NCI-H526 treated with DMSO at 0.1 percent for 48 hours (cell line): ENCODE measurements at regions not wholly inside any gene's neighbourhood (a gene's known extent, or its start where the extent isn't known, plus 50 kb on each side); places are given as distances from the start of the nearest gene placed in this dataset.
"Not testable (repeated sequence)": the region's sequence is repeated elsewhere in the genome, so short reads cannot be mapped to it uniquely, and the experiment has no call there.

Source experiments
- DNase-seq: peaks from one replicate; lab custom pipeline; 2025; lab: John Stamatoyannopoulos, UW

GRCh38 chr12:75760573-75761294 is 249.3 kb upstream of the KRR1 start:
- peak; percentile 75 for DNase-seq

DNA sequence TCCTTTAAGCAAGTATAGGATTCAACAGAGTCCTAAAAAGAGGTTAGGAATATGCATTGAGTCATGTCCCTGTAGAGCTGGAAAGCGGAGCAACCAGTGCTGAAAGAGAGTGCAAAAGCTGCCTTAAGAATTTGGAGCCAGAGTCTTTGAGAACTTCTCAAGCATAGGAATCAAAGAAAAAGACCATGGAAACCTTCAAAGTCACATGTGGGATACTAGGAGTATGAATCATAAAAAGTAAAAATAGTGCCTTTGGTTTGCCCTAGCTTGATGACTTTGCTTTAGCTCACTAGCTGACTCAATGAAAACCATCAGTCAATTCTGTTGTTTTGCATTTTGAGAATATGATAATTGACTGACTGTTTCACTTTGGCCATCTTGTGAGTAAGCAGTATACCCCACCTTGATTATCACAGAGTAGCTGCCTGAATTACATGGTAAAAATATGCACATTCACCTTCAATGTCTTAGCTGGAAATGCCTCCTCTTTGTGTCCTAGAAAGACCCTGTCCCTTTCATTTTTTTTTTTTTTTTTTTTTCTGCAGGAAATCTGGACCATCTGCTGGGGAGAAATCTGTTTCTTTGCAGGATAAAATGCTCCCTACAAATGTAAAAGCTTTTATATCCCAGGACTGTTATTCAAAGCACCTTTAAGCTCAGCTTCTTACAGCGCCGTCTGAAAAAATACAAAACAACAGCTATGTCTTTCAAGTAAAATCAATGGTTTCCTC is 248.6 kb upstream of the KRR1 start:
- no peak for DNase-seq

- no peak for DNase-seq
Observed at GRCh38 chr12:75759196-75759595, 247.8 kb upstream of the KRR1 start.

- no peak for DNase-seq
Observed at GRCh38 chr12:75756771-75757170, 245.4 kb upstream of the KRR1 start.

- no peak for DNase-seq
Observed at GRCh38 chr12:75756111-75756510, 244.7 kb upstream of the KRR1 start.

DNA sequence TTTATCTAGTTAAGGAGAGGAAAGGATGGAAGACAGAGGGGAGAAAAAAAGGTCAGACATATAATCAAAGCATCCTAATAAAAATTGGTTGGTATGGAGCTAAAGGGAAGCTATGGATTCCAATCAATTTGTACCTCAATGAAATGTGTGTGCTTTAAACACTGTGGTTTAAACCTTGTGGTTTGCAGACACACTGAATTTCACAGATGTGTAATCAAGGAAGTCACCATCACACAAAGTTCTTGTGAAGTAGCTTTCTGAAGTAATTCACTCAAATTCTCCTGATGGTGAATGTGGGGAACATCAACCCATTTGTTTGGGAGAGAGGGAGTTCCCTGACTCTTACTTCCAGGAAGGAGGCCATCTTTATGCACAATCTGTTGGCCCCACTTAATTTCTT is 243.3 kb upstream of the KRR1 start:
- no peak for DNase-seq

GRCh38 chr12:75754141-75754540 is 242.7 kb upstream of the KRR1 start:
- DNase-seq = no peak

DNA sequence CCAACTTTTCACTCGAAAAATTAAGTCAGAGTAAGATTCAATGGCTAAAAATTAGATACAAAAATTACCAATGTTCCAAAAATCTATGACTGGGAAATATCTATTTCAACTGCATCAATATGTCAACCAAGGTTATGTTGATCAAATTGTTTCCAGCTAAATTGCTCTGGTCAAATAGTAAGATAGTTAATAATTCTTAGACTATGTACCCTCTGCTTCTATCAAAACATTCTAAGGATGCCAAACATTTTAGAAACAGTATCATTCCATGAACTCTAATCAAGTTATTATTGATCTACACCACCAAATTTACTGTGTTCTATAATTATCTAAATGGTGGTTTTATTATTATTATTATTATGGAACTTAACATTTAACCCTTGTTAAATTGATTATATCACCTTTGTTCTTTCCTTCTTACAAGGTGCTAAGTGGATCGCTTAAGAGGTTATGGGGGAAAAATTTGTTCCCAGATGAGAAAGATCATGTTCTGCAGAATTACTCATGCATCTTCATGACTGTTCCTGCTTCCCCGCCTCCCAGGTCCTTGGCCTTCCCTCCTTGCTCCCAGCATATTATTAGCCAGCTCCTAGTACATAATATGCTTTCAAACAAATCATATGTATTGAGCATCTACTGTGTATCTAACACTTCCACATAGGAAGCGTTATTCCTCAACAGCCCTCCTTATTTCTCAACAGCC is 240.5 kb upstream of the KRR1 start:
- no peak for DNase-seq

DNA sequence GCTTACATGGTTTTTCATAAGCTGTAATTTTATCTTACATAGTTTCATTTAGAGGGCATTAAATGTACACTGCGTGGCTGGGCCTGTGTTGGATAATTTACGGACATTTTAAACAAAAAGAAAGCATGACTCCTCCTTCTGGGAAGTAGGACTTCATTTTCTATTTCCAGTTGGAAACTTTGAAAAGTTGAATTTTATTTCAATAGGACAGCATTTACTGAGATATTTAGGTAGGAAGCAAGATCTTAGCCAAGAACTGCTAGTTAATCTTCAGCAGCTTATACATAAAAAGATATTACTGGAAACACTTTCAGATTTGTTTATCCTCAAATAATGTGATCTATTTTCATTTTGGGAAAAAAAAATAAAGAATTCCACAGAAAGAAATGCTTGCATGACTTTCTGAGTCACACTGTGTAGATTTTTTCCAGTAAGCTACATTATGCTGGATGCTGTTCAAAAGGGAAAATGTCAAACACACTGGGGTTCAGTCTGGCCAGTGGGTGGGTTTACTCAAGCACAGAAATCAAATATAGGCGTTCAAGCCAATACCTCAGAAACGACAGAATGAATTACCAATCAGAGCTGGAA is 239.4 kb upstream of the KRR1 start:
- no peak for DNase-seq

DNA sequence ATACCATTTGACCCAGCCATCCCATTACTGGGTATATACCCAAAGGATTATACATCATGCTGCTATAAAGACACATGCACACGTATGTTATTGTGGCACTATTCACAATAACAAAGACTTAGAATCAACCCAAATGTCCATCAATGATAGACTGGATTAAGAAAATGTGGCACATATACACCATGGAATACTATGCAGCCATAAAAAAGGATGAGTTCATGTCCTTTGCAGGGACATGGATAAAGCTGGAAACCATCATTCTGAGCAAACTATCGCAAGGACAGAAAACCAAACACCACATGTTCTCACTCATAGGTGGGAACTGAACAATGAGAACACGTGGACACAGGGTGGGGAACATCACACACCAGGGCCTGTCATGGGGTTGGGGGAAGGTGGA is 237.6 kb upstream of the KRR1 start:
- not testable (repeated sequence) for DNase-seq

DNA sequence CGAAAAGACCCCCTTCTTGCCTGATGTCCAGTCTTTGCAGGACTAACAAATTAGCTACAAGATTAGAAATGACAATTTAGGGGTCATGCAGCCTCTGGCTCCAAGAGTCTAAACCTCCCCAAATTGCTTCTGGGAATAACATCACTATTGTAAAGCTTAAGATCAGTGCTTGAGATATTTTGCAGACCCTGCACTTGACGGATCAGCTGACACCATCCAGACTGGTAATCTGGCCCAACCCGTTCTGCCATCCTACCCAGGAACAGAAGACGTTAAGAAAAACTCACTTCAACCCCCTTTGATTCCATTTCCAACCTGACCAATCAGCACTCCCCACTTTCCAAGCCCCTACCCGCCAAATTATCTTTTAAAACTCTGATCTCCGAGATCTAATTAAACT is 236.7 kb upstream of the KRR1 start:
- no peak for DNase-seq

- DNase-seq = no peak
Observed at GRCh38 chr12:75747572-75748021, 236.2 kb upstream of the KRR1 start.

DNA sequence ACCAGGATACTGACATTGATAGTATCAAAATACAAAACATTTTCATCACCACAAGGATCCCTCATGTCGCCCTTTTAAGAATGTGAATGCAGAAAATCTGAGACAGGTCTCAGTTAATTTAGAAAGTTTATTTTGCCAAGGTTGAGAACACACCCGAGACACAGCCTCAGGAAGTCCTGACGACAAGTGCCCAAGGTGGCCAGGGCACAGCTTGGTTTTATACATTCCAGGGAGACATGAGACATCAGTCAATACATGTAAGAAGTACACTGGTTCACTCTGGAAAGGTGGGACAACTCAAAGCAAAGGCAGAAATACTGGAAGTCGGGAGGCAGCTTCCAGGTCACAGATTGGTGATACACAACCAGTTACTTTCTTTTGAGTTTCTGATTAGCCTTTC is 235.2 kb upstream of the KRR1 start:
- DNase-seq = no peak

DNA sequence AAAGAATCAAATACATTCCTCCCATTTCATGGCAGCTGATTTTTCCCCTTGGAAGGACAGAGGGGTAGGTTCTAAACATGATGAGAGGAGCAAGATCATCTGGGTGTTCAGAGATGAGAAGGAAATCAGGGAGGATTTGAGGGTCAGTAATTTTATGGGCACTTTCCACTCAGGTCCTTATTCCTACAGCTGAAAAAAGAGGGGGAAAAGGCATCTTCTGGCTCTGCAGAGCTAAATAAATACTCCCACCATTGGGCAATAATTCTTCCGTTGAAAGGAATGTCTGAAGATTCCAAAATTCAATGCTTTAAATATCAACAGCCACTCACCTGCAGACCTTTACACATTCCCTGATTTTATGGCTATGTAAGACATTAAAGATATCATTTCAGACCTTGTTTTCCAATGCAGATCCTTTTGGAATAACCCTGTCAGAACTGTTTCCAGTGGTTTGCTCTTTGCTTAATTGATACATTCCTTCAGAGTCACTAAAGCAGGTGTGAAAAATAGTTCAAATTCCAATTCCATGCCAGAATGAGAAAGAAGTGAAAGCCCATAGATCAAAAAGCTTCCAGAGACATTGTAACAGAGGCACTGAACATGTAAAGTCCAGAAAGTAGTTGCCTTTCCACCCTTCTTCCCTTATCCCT is 233.3 kb upstream of the KRR1 start:
- DNase-seq = no peak

GRCh38 chr12:75742961-75743360 is 231.6 kb upstream of the KRR1 start:
- no peak for DNase-seq

DNA sequence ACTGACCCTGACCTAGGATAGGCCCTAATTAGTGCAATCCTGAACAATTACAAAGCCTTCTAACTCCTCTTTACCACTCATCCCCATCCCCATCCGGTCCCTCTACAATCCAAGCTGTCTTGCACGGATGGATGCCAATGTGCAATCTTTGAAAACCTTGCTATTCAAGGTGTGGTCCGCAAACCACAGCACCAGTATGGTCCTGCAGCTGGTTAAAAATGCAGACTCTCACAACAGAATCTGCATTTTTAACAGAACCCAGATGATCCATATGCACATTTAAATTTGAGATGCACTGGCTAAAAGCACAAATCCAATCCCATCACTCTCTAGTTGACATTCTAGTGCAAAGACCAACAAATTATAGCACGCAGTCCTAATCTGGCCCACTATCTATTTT is 230.6 kb upstream of the KRR1 start:
- DNase-seq = no peak

DNA sequence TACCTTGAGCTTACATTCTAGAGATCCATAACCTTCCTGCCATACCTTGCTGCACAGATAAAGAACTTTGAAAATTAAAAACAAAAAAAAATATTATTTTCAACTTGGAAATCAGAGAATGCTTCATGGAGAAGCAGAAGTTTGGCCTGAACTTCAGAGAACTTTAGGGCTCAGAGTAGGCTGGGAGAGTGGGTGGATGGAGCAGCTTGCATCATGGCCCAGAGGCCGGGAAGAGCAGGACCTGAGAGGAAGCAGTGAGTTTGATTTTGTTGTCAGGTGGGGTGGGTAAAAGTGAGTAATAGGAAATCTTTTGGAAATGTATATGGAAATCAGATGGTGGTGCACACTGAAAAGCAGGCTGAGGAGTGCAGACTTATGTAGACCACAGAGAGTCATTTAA is 228.5 kb upstream of the KRR1 start:
- no peak for DNase-seq

GRCh38 chr12:75739098-75739497 is 227.7 kb upstream of the KRR1 start:
- not testable (repeated sequence) for DNase-seq

- DNase-seq = no peak
Observed at GRCh38 chr12:75738486-75738885, 227.1 kb upstream of the KRR1 start.

DNA sequence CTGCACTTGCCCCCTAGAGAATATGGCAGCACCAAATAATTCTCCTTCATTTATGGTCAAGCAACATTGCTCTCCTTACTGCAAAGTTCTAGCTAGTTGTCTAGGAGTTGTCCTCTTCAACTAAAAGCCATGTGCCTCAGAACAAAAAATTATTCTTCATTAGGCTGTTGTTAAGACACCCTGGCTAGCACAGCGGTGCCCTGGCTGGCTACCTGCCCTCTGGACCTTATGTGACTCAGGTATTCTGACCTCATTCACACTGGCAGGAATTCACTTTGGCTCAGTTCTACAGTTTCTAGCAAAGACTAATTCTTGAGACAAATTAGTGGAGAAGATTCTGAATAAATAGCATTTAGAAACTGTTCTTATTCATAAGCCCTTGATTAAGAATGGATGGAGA is 224.4 kb upstream of the KRR1 start:
- no peak for DNase-seq

GRCh38 chr12:75728826-75729225 is 217.4 kb upstream of the KRR1 start:
- DNase-seq = no peak

GRCh38 chr12:75727577-75727976 is 216.2 kb upstream of the KRR1 start:
- DNase-seq = no peak
